Thyroid gland (tissue), 4 donors: ENCODE measurements at regions not wholly inside any gene's neighbourhood (a gene's known extent, or its start where the extent isn't known, plus 50 kb on each side); places are given as distances from the start of the nearest gene placed in this dataset.

Source experiments
- DNase-seq, 2 donors: peaks; one replicate each; pipeline ENCODE4 v3.0.0-alpha.2; 2019
- H3K27ac ChIP-seq, 3 donors: fragments of 200-600 bp; sonication (generic); 1 replicate in 2 of 3; 2 replicates in 1 of 3; pipeline ENCODE4 v1.5.1; 2016 to 2019; ENCODE audit warnings: mild to moderate bottlenecking in 1 of 3, moderate library complexity in 1 of 3
- H3K27me3 ChIP-seq: fragments of 200-600 bp; sonication (generic); one replicate; pipeline ENCODE4 v1.5.1; 2019
- H3K36me3 ChIP-seq, 2 donors: fragments of 200-600 bp; sonication (generic); one replicate each; pipeline ENCODE4 v1.5.1; 2016 to 2019
- H3K4me1 ChIP-seq, 2 donors: fragments of 200-600 bp; sonication (generic); one replicate each; pipeline ENCODE4 v1.5.1; 2017 to 2019
- H3K4me3 ChIP-seq, 3 donors: fragments of 200-600 bp; sonication (generic); replicated peaks in 1 of 3; 1 replicate in 2 of 3; 2 replicates in 1 of 3; pipeline ENCODE4 v1.5.1; 2016; ENCODE audit warnings: mild to moderate bottlenecking in 1 of 3
- H3K9me3 ChIP-seq: fragments of 200-600 bp; sonication (generic); one replicate; pipeline ENCODE4 v1.5.1; 2017
- POLR2A ChIP-seq, 2 donors: fragments of 450-650 bp; IDR thresholded peaks; one replicate each; pipeline ENCODE4 v1.6.1; 2017; ENCODE audit warnings: antibody characterized with exemption in 2 of 2, mild to moderate bottlenecking in 2 of 2, moderate library complexity in 1 of 2
- WGBS, 2 donors: methylation state at CpG; one replicate each; pipeline ENCODE4 v1.1.5; 2017; 5-methylcytosine and 5-hydroxymethylcytosine counted together
- intact Hi-C: fragments of 100-400 bp; cut with DNase I; formaldehyde crosslinking; loops from one replicate; pipeline ENCODE4 v1.15.1; 2023
- TF ChIP-seq, protein P1 (sequence below), 6 experiments: fragments of 200-600 bp in 3 of 6; fragments of 450-650 bp in 3 of 6; sonication (generic) in 3 of 6; IDR thresholded peaks; one replicate each; pipeline ENCODE4 v1.5.1; 2016 to 2019; ENCODE audit warnings: antibody characterized with exemption in 6 of 6, mild to moderate bottlenecking in 2 of 6, inconsistent platforms in 1 of 6, moderate library complexity in 1 of 6

GRCh38 chr11:18844753-18845367 lies 53.3 kb upstream of the PTPN5 start:
- Histone ChIP-seq H3K36me3 (no peaks in the 10 kb centered on the region), H3K4me1 (no peaks in the 10 kb centered on the region), H3K9me3 (no peaks in the 10 kb centered on the region), H3K4me3 (no peak overlapping the region), H3K27me3 (no peaks in the 10 kb centered on the region), H3K27ac (no peak overlapping the region)
- no peak for DNase-seq
- no peak for TF ChIP-seq POLR2A (IDR thresholded peaks at IDR 0.05)
- TF ChIP-seq, protein P1, sequence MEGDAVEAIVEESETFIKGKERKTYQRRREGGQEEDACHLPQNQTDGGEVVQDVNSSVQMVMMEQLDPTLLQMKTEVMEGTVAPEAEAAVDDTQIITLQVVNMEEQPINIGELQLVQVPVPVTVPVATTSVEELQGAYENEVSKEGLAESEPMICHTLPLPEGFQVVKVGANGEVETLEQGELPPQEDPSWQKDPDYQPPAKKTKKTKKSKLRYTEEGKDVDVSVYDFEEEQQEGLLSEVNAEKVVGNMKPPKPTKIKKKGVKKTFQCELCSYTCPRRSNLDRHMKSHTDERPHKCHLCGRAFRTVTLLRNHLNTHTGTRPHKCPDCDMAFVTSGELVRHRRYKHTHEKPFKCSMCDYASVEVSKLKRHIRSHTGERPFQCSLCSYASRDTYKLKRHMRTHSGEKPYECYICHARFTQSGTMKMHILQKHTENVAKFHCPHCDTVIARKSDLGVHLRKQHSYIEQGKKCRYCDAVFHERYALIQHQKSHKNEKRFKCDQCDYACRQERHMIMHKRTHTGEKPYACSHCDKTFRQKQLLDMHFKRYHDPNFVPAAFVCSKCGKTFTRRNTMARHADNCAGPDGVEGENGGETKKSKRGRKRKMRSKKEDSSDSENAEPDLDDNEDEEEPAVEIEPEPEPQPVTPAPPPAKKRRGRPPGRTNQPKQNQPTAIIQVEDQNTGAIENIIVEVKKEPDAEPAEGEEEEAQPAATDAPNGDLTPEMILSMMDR (IDR thresholded peaks at IDR 0.05) = peak in 3 of 6 experiments; percentile 20 to 54 (median 24)
- intact Hi-C loops = no loop called here
- WGBS, 2 donors = 80 to 87% methylated on average over 1 of the region's 1 CpG
